ENCODE measurements at regions not wholly inside any gene's neighbourhood (a gene's known extent, or its start where the extent isn't known, plus 50 kb on each side); places are given as distances from the start of the nearest gene placed in this dataset.

- Histone ChIP-seq H4K20me1 (no peaks in the 10 kb centered on the region), H3K9me3 (replicated peaks in 1 of 11) (no peaks in the 10 kb centered on the region), H3K9ac (no peak overlapping the region), H3K4me2 (no peak overlapping the region), H3K4me3 (no peak overlapping the region), H3K36me3 (no peaks in the 10 kb centered on the region), H3K4me1 (no peaks in the 10 kb centered on the region), H3K27ac (no peak overlapping the region), H3K27me3 (no peaks in the 10 kb centered on the region)
- TF ChIP-seq Cebpa-rat (IDR thresholded peaks at IDR 0.05): no peak
These were observed 226.5 kb upstream of the PLSCR5 start for GRCh38 chr3:146831659-146832058.

- no peaks in the 10 kb centered on the region for H3K4me1 ChIP-seq
- TF ChIP-seq Cebpa-rat (IDR thresholded peaks at IDR 0.05): no peak
- H3K27ac ChIP-seq: no peak overlapping the region
- no peaks in the 10 kb centered on the region for H3K36me3 ChIP-seq
- H3K4me3 ChIP-seq: no peak overlapping the region
- no peak overlapping the region for H3K9ac ChIP-seq
- no peaks in the 10 kb centered on the region for H3K9me3 ChIP-seq (replicated peaks in 1 of 11)
- H4K20me1 ChIP-seq: no peaks in the 10 kb centered on the region
- H3K4me2 ChIP-seq: no peak overlapping the region
- H3K27me3 ChIP-seq: no peaks in the 10 kb centered on the region
These were observed 225.1 kb upstream of the PLSCR5 start for GRCh38 chr3:146830231-146830630.

DNA sequence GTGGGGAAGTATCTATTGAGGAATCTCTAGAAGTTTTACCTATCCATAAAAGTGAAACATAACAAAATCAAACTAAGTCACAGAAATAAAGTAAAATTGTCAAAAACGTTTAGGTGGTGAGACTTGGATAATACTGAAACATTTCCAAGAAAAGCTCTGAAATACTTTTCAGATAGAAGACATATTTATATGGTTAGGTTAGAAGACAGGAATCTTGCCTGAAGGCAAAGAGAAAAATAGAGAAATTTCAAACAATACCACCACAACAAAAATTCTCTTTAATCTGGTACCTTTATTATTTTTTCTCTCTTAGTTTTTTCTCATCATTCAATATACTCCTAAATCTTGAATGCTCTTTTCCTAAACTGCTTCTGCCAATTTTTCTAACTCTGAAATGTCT is 222.7 kb upstream of the PLSCR5 start:
- TF ChIP-seq Cebpa-rat (IDR thresholded peaks at IDR 0.05): no peak
- H3K4me3 ChIP-seq: no peak overlapping the region
- H3K36me3 ChIP-seq: no peaks in the 10 kb centered on the region
- H3K27me3 ChIP-seq: no peaks in the 10 kb centered on the region
- no peaks in the 10 kb centered on the region for H3K4me1 ChIP-seq
- H3K9me3 ChIP-seq (replicated peaks in 1 of 11): no peaks in the 10 kb centered on the region
- H3K4me2 ChIP-seq: no peak overlapping the region
- no peak overlapping the region for H3K27ac ChIP-seq
- no peaks in the 10 kb centered on the region for H4K20me1 ChIP-seq
- H3K9ac ChIP-seq: no peak overlapping the region

GRCh38 chr3:146823622-146824021 is 218.5 kb upstream of the PLSCR5 start:
- Histone ChIP-seq H3K36me3 (no peaks in the 10 kb centered on the region), H3K4me1 (no peaks in the 10 kb centered on the region), H4K20me1 (no peaks in the 10 kb centered on the region), H3K9me3 (replicated peaks in 1 of 11) (no peaks in the 10 kb centered on the region), H3K4me3 (no peak overlapping the region), H3K9ac (no peak overlapping the region), H3K27me3 (no peaks in the 10 kb centered on the region), H3K27ac (no peak overlapping the region), H3K4me2 (no peak overlapping the region)
- no peak for TF ChIP-seq Cebpa-rat (IDR thresholded peaks at IDR 0.05)

GRCh38 chr3:146818866-146819265 is 213.7 kb upstream of the PLSCR5 start:
- Histone ChIP-seq H3K9ac (no peak overlapping the region), H4K20me1 (no peaks in the 10 kb centered on the region), H3K4me2 (no peak overlapping the region), H3K4me1 (no peaks in the 10 kb centered on the region), H3K9me3 (replicated peaks in 1 of 11) (no peaks in the 10 kb centered on the region), H3K4me3 (no peak overlapping the region), H3K27ac (no peak overlapping the region), H3K36me3 (no peaks in the 10 kb centered on the region), H3K27me3 (no peaks in the 10 kb centered on the region)
- TF ChIP-seq Cebpa-rat (IDR thresholded peaks at IDR 0.05): no peak

- Histone ChIP-seq H3K9me3 (replicated peaks in 1 of 11) (no peaks in the 10 kb centered on the region), H3K4me1 (no peaks in the 10 kb centered on the region), H3K36me3 (no peaks in the 10 kb centered on the region), H3K27me3 (no peaks in the 10 kb centered on the region), H3K4me2 (no peak overlapping the region), H3K27ac (no peak overlapping the region), H3K9ac (no peak overlapping the region), H3K4me3 (no peak overlapping the region), H4K20me1 (no peaks in the 10 kb centered on the region)
- no peak for TF ChIP-seq Cebpa-rat (IDR thresholded peaks at IDR 0.05)
These were observed 213.2 kb upstream of the PLSCR5 start for GRCh38 chr3:146818301-146818700.

GRCh38 chr3:146817704-146818103 is 212.6 kb upstream of the PLSCR5 start:
- no peaks in the 10 kb centered on the region for H3K36me3 ChIP-seq
- TF ChIP-seq Cebpa-rat (IDR thresholded peaks at IDR 0.05): no peak
- H3K27me3 ChIP-seq: no peaks in the 10 kb centered on the region
- no peaks in the 10 kb centered on the region for H4K20me1 ChIP-seq
- H3K4me2 ChIP-seq: no peak overlapping the region
- H3K9me3 ChIP-seq (replicated peaks in 1 of 11): no peaks in the 10 kb centered on the region
- no peak overlapping the region for H3K4me3 ChIP-seq
- H3K27ac ChIP-seq: no peak overlapping the region
- no peak overlapping the region for H3K9ac ChIP-seq
- no peaks in the 10 kb centered on the region for H3K4me1 ChIP-seq

DNA sequence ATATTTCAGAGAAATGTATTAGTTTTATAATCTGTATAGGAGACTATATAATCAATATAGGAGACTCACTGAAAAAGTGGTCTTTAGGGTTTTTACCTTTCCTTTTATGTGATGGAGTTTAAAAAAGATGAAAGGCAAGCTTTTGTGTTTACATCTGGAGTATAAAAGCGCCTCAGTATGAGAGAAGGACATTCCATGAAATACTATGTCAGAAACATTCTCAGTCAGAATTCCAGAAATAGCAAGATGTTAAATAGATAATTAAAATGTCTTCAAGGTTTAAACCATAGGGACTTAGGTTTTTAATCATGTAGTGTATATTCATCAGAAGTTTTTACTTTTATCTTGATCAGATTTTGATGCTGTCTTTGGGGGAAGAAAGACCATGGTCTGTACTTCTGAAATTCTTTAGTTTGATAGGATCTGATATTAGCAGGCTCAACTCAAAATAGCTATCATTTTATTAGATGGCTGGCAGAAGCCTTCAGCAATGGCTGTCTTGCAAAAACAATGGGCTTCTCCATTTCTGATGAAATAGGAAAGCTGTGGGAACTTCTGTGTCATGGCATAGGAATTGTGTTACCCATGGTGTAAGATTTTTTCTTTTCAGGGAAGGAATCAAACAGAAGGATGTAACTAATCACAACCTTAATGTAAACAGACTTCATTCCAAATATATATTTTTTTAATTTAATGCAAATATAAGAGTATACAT is 209.6 kb upstream of the PLSCR5 start:
- Histone ChIP-seq H3K27me3 (no peaks in the 10 kb centered on the region), H3K4me3 (no peak overlapping the region), H3K27ac (no peak overlapping the region), H3K36me3 (no peaks in the 10 kb centered on the region), H3K4me2 (no peak overlapping the region), H3K4me1 (no peaks in the 10 kb centered on the region), H3K9me3 (replicated peaks in 1 of 11) (no peaks in the 10 kb centered on the region), H4K20me1 (no peaks in the 10 kb centered on the region), H3K9ac (no peak overlapping the region)
- TF ChIP-seq Cebpa-rat (IDR thresholded peaks at IDR 0.05): no peak

DNA sequence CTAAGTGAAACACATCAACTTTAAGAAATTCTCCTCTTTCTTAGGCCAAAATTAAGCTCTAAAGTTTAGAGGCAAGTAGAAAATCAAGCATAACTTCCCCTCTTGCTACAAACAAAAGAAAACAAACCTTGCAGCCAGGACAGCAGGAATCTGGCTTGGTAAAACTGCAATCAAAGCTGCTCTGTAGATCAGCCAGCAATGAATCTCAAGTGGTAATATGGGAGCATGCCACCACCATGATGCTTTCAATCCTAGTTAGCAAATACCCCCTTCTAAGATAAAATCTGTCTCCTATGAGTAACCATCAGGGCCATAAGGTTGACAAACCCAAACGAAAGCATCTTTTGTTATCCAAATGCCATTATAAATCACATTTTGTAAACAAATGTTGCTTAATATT is 208.3 kb upstream of the PLSCR5 start:
- Histone ChIP-seq H3K4me2 (no peak overlapping the region), H3K27ac (no peak overlapping the region), H3K4me3 (no peak overlapping the region), H3K27me3 (no peaks in the 10 kb centered on the region), H4K20me1 (no peaks in the 10 kb centered on the region), H3K4me1 (no peaks in the 10 kb centered on the region), H3K9me3 (replicated peaks in 1 of 11) (no peaks in the 10 kb centered on the region), H3K36me3 (no peaks in the 10 kb centered on the region), H3K9ac (no peak overlapping the region)
- TF ChIP-seq Cebpa-rat (IDR thresholded peaks at IDR 0.05): no peak

- H3K27ac ChIP-seq: peak overlapping the region in 4 of 11 experiments; percentile 2 to 26 (median 11); a peak in 2 of 22 replicates
- no peaks in the 10 kb centered on the region for H3K9me3 ChIP-seq (replicated peaks in 1 of 11)
- no peak overlapping the region for H3K4me3 ChIP-seq
These were observed 198.6 kb upstream of the PLSCR5 start for GRCh38 chr3:146803745-146804144.

More at GRCh38 chr3:146803745-146804144, 198.6 kb upstream of the PLSCR5 start:
- no peaks in the 10 kb centered on the region for H3K27me3 ChIP-seq
- no peak overlapping the region for H3K9ac ChIP-seq
- no peaks in the 10 kb centered on the region for H3K36me3 ChIP-seq
- peaks cover 0 to 17% (median 7%) of the 10 kb centered on the region in 10 experiments; a peak in 11 of 20 replicates for H3K4me1 ChIP-seq
- no peaks in the 10 kb centered on the region for H4K20me1 ChIP-seq
- TF ChIP-seq Cebpa-rat (IDR thresholded peaks at IDR 0.05): no peak
- H3K4me2 ChIP-seq: peak overlapping the region in 7 of 11 experiments; percentile 27 to 67 (median 39); a peak in 12 of 22 replicates
